Smooth muscle cell (in vitro differentiated cells): ENCODE measurements at regions not wholly inside any gene's neighbourhood (a gene's known extent, or its start where the extent isn't known, plus 50 kb on each side); places are given as distances from the start of the nearest gene placed in this dataset.
"Not testable (repeated sequence)": the region's sequence is repeated elsewhere in the genome, so short reads cannot be mapped to it uniquely, and the experiment has no call there.

Experiments used
- DNase-seq: peaks from one replicate; lab custom pipeline; 2025; ENCODE audit not compliant: unreplicated experiment; lab: John Stamatoyannopoulos, UW
- H2AFZ ChIP-seq: fragments of 200-600 bp; sonication (generic); 2 replicates; pipeline ENCODE4 v1.6.0; 2016; ENCODE audit warnings: antibody characterized with exemption, low read depth, mild to moderate bottlenecking
- H3F3A ChIP-seq: fragments of 200-600 bp; sonication (generic); 2 replicates; pipeline ENCODE4 v1.6.0; 2017; ENCODE audit warnings: antibody characterized with exemption, low read depth
- H3K27ac ChIP-seq: fragments of 200-600 bp; sonication (generic); 2 replicates; pipeline ENCODE4 v1.5.1; 2016; ENCODE audit warnings: low read depth, mild to moderate bottlenecking
- H3K27me3 ChIP-seq: fragments of 200-600 bp; sonication (generic); 2 replicates; pipeline ENCODE4 v1.6.1; 2016; ENCODE audit warnings: low read depth, mild to moderate bottlenecking
- H3K36me3 ChIP-seq: fragments of 200-600 bp; sonication (generic); 2 replicates; pipeline ENCODE4 v1.5.1; 2016; ENCODE audit warnings: low read depth
- H3K4me1 ChIP-seq: fragments of 200-600 bp; sonication (generic); 2 replicates; pipeline ENCODE4 v1.5.1; 2016; ENCODE audit warnings: low read depth
- H3K4me2 ChIP-seq: fragments of 200-600 bp; sonication (generic); 2 replicates; pipeline ENCODE4 v1.6.0; 2016; ENCODE audit warnings: mild to moderate bottlenecking
- H3K4me3 ChIP-seq: fragments of 200-600 bp; sonication (generic); 2 replicates; pipeline ENCODE4 v1.5.1; 2016; ENCODE audit warnings: mild to moderate bottlenecking
- H3K79me2 ChIP-seq: fragments of 200-600 bp; sonication (generic); 2 replicates; pipeline ENCODE4 v1.6.0; 2016; ENCODE audit warnings: low read depth, mild to moderate bottlenecking
- H3K9ac ChIP-seq: fragments of 200-600 bp; sonication (generic); 2 replicates; pipeline ENCODE4 v1.6.0; 2016; ENCODE audit warnings: low read depth
- H3K9me3 ChIP-seq: fragments of 200-600 bp; sonication (generic); replicated peaks from 2 replicates; pipeline ENCODE4 v1.5.1; 2016; ENCODE audit warnings: low read depth
- H4K20me1 ChIP-seq: fragments of 200-600 bp; sonication (generic); 2 replicates; pipeline ENCODE4 v1.6.0; 2016; ENCODE audit warnings: low read depth
- CTCF ChIP-seq: fragments of 200-600 bp; sonication (generic); IDR thresholded peaks from 2 replicates; pipeline ENCODE4 v1.5.1; 2017; ENCODE audit warnings: borderline replicate concordance, mild to moderate bottlenecking, antibody characterized with exemption; ENCODE audit not compliant: insufficient read depth, poor library complexity, severe bottlenecking
- WGBS: methylation state at CpG from one replicate; pipeline ENCODE4 v1.1.7; 2016; ENCODE audit warnings: low lambda C conversion rate; 5-methylcytosine and 5-hydroxymethylcytosine counted together

GRCh38 chr13:65585346-65585745, 1644.8 kb downstream of the PCDH9 start:
- H3K79me2 ChIP-seq, result no peaks in the 10 kb centered on the region
- H3K9ac ChIP-seq, result no peak overlapping the region
- no peaks in the 10 kb centered on the region for H3K36me3 ChIP-seq
- H2AFZ ChIP-seq, result no peak overlapping the region
- WGBS, result 89% methylated on average over 10 of the region's 10 CpGs
- no peaks in the 10 kb centered on the region for H3K4me1 ChIP-seq
- no peak for DNase-seq
- H3K4me3 ChIP-seq, result no peak overlapping the region
- no peaks in the 10 kb centered on the region for H4K20me1 ChIP-seq
- no peaks in the 10 kb centered on the region for H3F3A ChIP-seq
- no peak overlapping the region for H3K27ac ChIP-seq
- H3K4me2 ChIP-seq, result no peak overlapping the region
- TF ChIP-seq CTCF, result no peak
- H3K9me3 ChIP-seq, result no peaks in the 10 kb centered on the region
- peaks cover 50% of the 10 kb centered on the region for H3K27me3 ChIP-seq

- Histone ChIP-seq H3K9ac (no peak overlapping the region), H3K79me2 (no peaks in the 10 kb centered on the region), H3K4me3 (no peak overlapping the region), H3K9me3 (no peaks in the 10 kb centered on the region), H3K4me2 (no peak overlapping the region), H3F3A (no peaks in the 10 kb centered on the region), H3K36me3 (no peaks in the 10 kb centered on the region), H3K4me1 (no peaks in the 10 kb centered on the region), H2AFZ (no peak overlapping the region), H3K27ac (no peak overlapping the region), H3K27me3 (peaks cover 50% of the 10 kb centered on the region), H4K20me1 (no peaks in the 10 kb centered on the region)
- no peak for TF ChIP-seq CTCF
- no peak for DNase-seq
- WGBS, result 34% methylated on average over 2 of the region's 2 CpGs
Observed at GRCh38 chr13:65584126-65584525, 1646.0 kb downstream of the PCDH9 start.

- no peaks in the 10 kb centered on the region for H3F3A ChIP-seq
- DNase-seq, result no peak
Observed at GRCh38 chr13:65582160-65582559, 1648.0 kb downstream of the PCDH9 start.

GRCh38 chr13:65564561-65564960, 1665.6 kb downstream of the PCDH9 start:
- H3F3A ChIP-seq, H3K4me2 ChIP-seq, H3K9ac ChIP-seq, H3K27ac ChIP-seq, H2AFZ ChIP-seq, H3K79me2 ChIP-seq, H3K9me3 ChIP-seq, DNase-seq, H3K36me3 ChIP-seq, H4K20me1 ChIP-seq, H3K4me1 ChIP-seq, H3K27me3 ChIP-seq, H3K4me3 ChIP-seq: not testable (repeated sequence)
- 88% methylated on average over 4 of the region's 5 CpGs for WGBS

More at GRCh38 chr13:65582160-65582559, 1648.0 kb downstream of the PCDH9 start:
- Histone ChIP-seq H3K27me3 (peaks cover 39% of the 10 kb centered on the region), H3K4me3 (no peak overlapping the region), H3K79me2 (no peaks in the 10 kb centered on the region), H3K36me3 (no peaks in the 10 kb centered on the region), H3K4me2 (no peak overlapping the region), H3K27ac (no peak overlapping the region), H3K9ac (no peak overlapping the region), H4K20me1 (no peaks in the 10 kb centered on the region), H2AFZ (no peak overlapping the region), H3K4me1 (no peaks in the 10 kb centered on the region), H3K9me3 (no peaks in the 10 kb centered on the region)
- TF ChIP-seq CTCF, result no peak
